HG02759 (cell line): ENCODE measurements at regions not wholly inside any gene's neighbourhood (a gene's known extent, or its start where the extent isn't known, plus 50 kb on each side); places are given as distances from the start of the nearest gene placed in this dataset.

ENCODE experiments used
- ATAC-seq: cut with Tn5 transposase; IDR thresholded peaks from one replicate; pipeline ENCODE4 v1.9.1; 2021; ENCODE audit warnings: mild to moderate bottlenecking, moderate library complexity; ENCODE audit not compliant: unreplicated experiment

GRCh38 chr2:147792966-147793617, 51.7 kb upstream of the ACVR2A start:
- ATAC-seq = no peak

GRCh38 chr2:147790580-147790979, 54.2 kb upstream of the ACVR2A start:
- no peak for ATAC-seq

DNA sequence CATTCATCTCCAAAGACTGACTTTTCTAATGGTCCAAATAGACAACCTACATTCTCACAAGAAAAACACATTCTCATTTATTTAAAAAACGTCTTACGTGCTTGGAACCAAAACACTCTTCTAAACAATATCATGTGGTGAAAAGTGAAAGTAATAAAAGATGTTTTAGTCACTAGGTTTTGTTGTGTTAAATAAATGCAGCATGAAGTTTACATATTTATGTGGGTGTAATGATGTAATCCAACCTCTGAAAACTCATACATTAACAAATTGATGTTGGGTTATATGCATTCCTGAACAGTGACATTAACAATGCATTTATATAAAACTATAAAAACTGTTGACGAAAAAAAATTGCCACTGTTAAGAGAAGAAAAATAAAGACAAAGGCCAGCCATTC, 55.1 kb upstream of the ACVR2A start:
- ATAC-seq = no peak

GRCh38 chr2:147789287-147789686, 55.5 kb upstream of the ACVR2A start:
- ATAC-seq = no peak

GRCh38 chr2:147782141-147782930, 62.5 kb upstream of the ACVR2A start:
- ATAC-seq = no peak

DNA sequence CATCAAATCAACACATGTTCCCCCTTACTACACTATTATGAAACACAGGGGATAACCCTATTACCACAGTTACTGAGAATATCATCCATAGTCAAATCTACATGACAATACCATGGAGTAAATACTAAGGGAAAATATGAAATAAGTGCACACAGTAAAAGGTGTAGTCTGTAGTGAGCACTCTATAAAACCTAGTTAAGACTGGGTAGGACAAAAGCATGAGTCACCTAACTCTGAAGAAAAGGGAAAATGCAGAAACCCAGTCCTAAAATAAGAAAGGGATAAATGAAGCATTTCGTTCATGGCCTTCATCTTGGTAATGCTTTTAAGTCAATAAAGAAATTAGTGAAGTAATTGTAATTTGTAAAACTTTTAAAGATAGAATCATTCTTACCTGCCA, 65.4 kb upstream of the ACVR2A start:
- no peak for ATAC-seq

- no peak for ATAC-seq
These were observed 67.4 kb upstream of the ACVR2A start for GRCh38 chr2:147777394-147777793.

DNA sequence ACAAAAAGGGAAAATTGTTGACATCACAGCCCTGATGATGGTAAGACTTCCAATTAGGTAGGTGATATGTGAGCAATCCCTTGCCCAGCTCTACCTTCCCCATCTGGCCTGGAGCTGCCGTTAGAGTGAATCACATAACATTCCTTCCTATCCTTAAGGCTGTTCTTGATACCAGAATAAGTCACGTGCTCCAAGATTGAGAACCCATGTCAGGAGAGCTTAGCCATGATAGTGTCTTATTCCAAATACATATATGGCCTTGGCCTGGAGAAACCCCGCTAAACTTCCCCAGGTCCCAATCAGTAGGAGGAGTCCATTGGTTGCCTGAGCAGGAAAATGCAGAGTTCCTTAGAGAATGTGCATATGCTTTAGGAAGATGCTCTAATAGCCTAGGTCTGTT, 70.0 kb upstream of the ACVR2A start:
- ATAC-seq = no peak

- no peak for ATAC-seq
These were observed 71.3 kb upstream of the ACVR2A start for GRCh38 chr2:147773479-147773878.

- no peak for ATAC-seq
These were observed 72.0 kb upstream of the ACVR2A start for GRCh38 chr2:147772781-147773180.

DNA sequence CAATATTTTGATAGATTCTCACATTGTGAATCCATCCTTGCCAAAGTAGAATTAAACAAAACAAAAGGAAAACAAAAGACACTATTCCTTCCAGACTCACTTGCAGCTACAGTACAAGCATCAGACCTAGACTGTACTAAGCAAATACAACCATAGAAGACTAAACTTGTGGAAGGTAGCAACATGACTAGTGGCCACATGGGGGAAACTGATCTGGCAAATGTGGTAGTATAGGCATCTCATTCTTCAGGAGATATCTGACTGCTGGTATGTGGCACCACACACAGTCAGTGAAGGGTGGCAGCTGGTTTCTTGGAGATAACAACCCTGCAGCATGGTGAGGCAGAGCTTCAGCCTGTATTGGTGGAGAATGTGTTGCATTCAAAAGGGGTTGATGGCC, 81.0 kb upstream of the ACVR2A start:
- no peak for ATAC-seq

DNA sequence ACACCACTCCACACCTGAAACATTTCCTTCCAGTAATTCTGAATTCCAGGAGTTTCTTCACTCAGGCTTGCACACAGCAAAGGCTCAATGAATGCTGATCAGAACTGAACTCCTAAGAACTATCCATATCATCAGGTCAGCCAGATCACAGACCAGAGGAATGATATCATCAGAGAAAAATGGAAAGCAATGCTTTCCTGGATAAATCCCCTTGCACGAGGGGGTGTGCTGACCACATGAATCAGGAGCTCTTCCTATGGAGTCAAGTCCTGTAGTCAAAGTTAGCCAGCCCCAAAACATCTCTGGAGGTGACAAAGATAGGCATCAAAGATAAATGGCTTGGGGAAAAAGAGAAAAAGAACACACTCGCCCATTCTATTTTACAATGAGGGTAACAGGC, 83.8 kb upstream of the ACVR2A start:
- ATAC-seq = no peak

GRCh38 chr2:147759536-147759935, 85.3 kb upstream of the ACVR2A start:
- ATAC-seq = no peak

GRCh38 chr2:147758821-147759220, 86.0 kb upstream of the ACVR2A start:
- ATAC-seq = no peak

DNA sequence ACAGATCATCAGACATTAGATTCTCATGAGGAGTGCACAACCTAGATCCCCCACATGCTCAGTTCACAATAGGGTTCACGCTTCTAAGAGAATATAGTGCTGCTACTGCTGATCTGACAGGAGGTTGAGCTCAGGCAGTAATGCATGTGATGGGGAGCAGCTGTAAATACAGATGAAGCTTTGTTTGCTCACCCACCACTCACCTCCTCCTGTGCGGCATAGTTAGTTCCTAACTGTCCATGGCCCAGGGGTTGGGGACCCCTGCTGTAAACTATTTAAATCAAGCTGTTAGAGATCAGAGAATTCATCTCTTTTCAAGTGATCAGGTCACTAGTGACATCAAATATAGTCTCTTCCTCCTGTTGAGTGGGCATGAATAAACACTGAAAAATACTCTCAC, 88.8 kb upstream of the ACVR2A start:
- ATAC-seq = no peak

DNA sequence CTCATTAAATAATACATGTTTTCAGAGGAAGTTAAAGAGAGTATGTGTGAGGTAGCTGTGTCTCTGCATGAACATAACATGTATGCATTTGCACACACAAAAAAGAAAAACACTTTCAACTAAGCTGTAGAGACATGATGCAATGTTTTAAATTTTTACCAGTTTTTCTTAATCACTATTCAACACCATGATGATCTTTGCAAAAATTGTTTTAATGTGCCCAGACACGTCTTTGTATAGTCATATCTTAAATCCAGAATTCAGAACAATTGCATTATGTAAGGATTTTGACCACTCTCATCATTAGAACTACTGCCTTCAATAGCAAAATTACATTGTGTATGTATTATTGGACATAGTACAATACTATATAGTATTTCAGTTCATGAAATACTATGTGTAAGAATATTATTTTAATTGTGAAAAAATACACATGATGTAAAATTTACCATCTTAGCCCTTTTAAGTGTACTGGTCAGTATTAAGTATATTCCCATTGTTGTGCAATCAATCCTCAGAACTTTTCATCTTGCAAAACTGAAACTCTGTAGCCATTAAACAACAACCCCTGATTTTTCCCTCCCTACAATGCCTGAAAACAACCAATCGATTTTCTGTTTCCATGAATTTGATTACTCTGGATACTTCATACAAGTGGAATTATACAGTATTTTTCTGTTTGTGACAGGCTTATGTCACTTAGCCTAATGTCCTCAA, 104.5 kb upstream of the ACVR2A start:
- no peak for ATAC-seq

DNA sequence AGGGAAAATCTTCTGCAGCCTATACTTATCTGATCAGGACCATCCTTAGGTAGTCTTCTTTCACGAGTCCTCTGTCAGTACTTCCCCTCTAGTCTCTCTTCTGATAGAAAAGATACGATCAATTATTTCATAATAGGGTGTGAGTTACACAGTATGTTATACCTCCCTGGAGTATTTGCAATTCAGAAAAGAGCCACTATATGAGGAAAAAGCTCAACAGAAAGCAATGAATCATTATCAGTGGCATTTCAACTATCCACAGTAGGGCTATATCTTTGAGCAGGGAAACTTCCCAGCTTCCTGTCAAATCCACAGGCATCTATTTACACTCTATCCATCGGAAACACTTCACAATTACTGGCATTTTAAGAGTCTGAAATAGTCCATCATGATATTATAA, 105.3 kb upstream of the ACVR2A start:
- ATAC-seq = no peak

DNA sequence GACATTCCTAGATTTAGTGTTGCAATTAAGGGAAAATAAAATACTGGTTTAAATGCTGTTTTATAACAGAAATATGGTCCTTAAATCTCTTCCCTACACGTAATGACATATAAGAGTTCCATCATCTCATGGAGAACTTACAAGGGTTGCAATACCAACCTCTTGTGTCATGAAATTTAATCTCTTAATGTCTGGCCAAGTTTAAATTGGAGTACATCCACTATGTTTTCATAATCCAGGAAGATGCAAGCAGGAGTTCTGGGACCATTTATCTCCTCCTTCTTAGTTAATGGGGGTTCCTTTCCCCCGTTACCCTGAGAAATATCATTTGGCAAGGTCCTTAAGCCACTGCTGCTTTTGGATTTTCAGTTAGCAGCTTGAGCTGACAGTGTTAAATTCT, 126.0 kb upstream of the ACVR2A start:
- ATAC-seq = no peak

GRCh38 chr2:147716906-147717305, 127.9 kb upstream of the ACVR2A start:
- no peak for ATAC-seq

DNA sequence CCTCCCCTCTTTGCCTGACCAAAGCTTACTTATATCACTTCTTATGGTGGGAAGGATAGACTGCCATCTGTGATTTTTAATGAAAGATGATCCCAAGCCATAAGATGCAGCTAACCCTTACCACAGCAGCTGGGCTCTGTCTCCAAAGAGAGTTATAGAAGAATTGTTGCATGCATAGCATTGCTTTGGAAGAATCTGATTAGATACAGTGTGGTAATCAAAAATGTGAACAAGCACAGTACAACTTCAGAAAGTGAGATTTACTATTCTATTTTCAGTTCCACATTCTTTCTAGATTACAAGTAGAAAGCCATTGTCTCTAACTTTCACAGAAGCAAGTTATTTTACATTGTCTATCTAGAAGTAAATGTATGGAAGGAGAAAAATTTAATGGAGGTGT, 129.0 kb upstream of the ACVR2A start:
- ATAC-seq = no peak

DNA sequence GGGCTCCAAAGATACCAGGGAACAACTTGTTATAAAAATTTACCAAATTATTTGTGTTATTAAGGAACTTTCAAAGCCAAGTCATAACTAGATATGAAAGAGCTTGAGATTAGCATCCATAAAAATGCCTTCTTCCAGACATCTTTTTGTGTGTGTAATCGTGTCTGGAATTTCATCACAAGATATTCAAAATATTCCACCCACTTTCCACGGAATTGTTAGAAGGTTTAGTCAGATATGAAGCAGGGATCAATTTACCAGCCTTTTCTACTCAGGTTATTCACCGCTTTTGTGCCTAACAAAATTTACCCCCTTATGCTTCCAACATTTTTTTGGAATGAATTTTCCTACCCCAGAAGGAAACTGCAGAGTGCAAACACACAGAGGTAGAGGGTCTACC, 130.2 kb upstream of the ACVR2A start:
- no peak for ATAC-seq

- ATAC-seq = no peak
These were observed 131.5 kb upstream of the ACVR2A start for GRCh38 chr2:147713349-147713748.
